ENCODE measurements at regions not wholly inside any gene's neighbourhood (a gene's known extent, or its start where the extent isn't known, plus 50 kb on each side); places are given as distances from the start of the nearest gene placed in this dataset.

DNA sequence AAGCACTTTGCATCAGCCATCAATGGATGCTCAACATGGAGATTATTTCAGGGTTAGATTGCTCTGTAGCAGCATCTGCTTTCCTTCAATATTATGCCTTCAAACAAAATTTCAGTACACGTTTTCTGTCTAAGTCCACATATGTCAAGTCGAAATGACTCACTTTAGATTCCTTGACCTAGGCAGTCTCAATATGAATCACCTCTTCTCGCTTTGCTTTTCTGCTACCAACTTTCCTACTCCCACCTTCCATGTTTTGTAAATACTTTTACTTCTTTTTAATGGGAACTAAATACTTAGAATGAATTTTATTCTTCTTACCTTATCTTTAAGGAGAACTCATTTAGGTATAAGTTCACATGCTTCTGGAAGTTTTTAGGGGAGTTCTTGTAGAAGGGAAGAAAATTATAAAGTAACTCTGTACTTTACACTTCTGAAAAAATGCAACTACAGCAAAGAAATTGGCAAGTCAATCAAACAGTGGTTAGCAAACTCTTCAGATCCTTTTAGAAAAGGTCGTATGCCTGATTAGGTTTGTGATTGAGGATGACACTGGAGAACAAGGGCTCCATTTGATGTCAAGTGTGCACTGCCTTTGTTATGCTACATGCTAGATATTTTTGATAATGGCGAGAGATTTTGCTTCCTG lies 478.5 kb upstream of the SMARCA2 start:
- TF ChIP-seq, protein P1, sequence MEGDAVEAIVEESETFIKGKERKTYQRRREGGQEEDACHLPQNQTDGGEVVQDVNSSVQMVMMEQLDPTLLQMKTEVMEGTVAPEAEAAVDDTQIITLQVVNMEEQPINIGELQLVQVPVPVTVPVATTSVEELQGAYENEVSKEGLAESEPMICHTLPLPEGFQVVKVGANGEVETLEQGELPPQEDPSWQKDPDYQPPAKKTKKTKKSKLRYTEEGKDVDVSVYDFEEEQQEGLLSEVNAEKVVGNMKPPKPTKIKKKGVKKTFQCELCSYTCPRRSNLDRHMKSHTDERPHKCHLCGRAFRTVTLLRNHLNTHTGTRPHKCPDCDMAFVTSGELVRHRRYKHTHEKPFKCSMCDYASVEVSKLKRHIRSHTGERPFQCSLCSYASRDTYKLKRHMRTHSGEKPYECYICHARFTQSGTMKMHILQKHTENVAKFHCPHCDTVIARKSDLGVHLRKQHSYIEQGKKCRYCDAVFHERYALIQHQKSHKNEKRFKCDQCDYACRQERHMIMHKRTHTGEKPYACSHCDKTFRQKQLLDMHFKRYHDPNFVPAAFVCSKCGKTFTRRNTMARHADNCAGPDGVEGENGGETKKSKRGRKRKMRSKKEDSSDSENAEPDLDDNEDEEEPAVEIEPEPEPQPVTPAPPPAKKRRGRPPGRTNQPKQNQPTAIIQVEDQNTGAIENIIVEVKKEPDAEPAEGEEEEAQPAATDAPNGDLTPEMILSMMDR (IDR thresholded peaks at IDR 0.05): no peak
- Histone ChIP-seq H3K27me3 (no peaks in the 10 kb centered on the region), H3K36me3 (no peaks in the 10 kb centered on the region), H3K4me3 (no peak overlapping the region), H3K9me3 (no peaks in the 10 kb centered on the region), H3K27ac (no peak overlapping the region), H3K4me1 (peaks cover 0 to 6% (median 0%) of the 10 kb centered on the region in 3 donors)
- DNase-seq (no peak), ATAC-seq (no peak), FAIRE-seq (no peak)
- intact Hi-C loops (cut with DNase I): no loop called here
- WGBS, 2 donors: 46 to 69% methylated on average over 5 of the region's 5 CpGs

DNA sequence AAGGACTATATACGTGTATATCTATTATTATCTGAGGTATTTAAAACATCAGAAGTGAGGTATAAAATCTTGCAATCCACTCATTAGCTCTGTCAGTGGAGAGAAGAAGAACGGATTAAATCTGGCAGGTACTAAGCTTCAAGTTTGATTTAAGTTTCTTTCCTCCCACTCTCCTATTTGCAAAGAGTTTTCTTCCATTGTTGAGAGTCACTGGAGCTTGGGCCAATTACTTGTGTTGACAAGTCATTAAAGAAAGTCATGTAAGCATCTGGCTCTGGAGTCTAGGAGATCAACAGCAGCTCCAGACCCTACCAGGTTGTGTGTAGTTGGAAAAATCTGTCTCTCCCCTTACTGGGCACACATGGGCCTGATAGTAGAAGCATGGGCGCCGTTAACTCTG lies 476.8 kb upstream of the SMARCA2 start:
- TF ChIP-seq, protein P1 (IDR thresholded peaks at IDR 0.05): no peak
- Histone ChIP-seq H3K4me3 (no peak overlapping the region), H3K36me3 (no peaks in the 10 kb centered on the region), H3K9me3 (no peaks in the 10 kb centered on the region), H3K27me3 (no peaks in the 10 kb centered on the region), H3K27ac (no peak overlapping the region), H3K4me1 (no peaks in the 10 kb centered on the region)
- no peak for ATAC-seq
- WGBS, 2 donors: 64 to 71% methylated on average over 4 of the region's 4 CpGs
- intact Hi-C loops (cut with DNase I): no loop called here
- no peak for FAIRE-seq
- DNase-seq: no peak

DNA sequence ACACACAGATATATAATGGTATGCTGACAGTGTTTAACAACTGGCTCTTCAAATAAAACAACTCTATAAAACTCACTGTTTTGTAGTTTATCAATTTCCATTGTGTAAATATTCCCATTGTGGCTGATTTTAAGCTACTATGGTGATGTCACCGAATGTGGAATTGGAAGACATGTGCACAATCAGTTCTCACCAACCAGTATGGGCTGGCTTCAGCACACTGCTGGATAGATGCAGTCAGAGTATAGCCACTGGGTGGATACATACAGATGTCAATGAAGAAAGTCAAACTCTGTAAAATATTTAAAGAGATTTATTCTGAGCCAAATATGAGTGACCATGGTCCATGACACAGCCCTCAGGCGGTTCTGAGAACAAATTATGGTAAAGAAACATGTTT lies 475.9 kb upstream of the SMARCA2 start:
- Histone ChIP-seq H3K27ac (no peak overlapping the region), H3K4me3 (no peak overlapping the region), H3K9me3 (no peaks in the 10 kb centered on the region), H3K36me3 (no peaks in the 10 kb centered on the region), H3K4me1 (no peaks in the 10 kb centered on the region), H3K27me3 (no peaks in the 10 kb centered on the region)
- ATAC-seq (no peak), DNase-seq (no peak), FAIRE-seq (no peak)
- intact Hi-C loops (cut with DNase I): no loop called here
- WGBS, 2 donors: 71 to 81% methylated on average over 2 of the region's 2 CpGs
- TF ChIP-seq, protein P1 (IDR thresholded peaks at IDR 0.05): no peak

DNA sequence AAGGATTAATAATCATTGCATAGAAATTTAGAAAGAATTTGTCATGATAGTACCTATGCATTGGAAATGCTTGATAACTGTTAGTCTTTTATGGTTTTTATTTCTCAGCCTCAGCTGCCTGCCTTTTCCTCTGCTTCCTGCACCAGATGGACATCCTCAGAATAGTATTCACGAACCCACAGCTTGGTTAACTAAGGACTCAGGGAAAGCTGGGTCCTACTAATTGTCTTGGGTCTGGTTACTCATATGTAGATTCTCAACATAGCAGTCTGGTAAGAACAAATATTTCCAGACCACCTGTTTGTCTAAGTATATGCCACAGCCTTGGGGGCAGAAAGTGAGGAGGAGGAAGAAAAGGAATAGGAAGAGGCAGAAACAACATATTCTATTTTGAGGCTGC lies 464.5 kb upstream of the SMARCA2 start:
- Histone ChIP-seq H3K4me3 (no peak overlapping the region), H3K4me1 (no peaks in the 10 kb centered on the region), H3K27me3 (no peaks in the 10 kb centered on the region), H3K36me3 (no peaks in the 10 kb centered on the region), H3K9me3 (no peaks in the 10 kb centered on the region), H3K27ac (no peak overlapping the region)
- no peak for ATAC-seq
- intact Hi-C loops (cut with DNase I): no loop called here
- no peak for FAIRE-seq
- no peak for DNase-seq
- WGBS, 2 donors: 48 to 50% methylated on average over 1 of the region's 1 CpG
- TF ChIP-seq, protein P1 (IDR thresholded peaks at IDR 0.05): no peak

All from pancreas (tissue), 10 donors.